Left renal cortex interstitium (tissue), 4 donors: ENCODE measurements at regions not wholly inside any gene's neighbourhood (a gene's known extent, or its start where the extent isn't known, plus 50 kb on each side); places are given as distances from the start of the nearest gene placed in this dataset.
"Not testable (repeated sequence)": the region's sequence is repeated elsewhere in the genome, so short reads cannot be mapped to it uniquely, and the experiment has no call there.

ENCODE experiments used
- DNase-seq, 4 donors: peaks; one replicate each; pipeline ENCODE4 v3.0.0-alpha.2; 2013; ENCODE audit warnings: low read depth in 4 of 4, low spot score in 2 of 4, missing footprints in 1 of 4

- DNase-seq, result no peak
These were observed 63.2 kb downstream of the NENF start for GRCh38 chr1:212495766-212496494.

GRCh38 chr1:212496682-212497081 lies 64.0 kb downstream of the NENF start:
- no peak for DNase-seq

- no peak for DNase-seq
These were observed 64.8 kb downstream of the NENF start for GRCh38 chr1:212497553-212497952.

DNA sequence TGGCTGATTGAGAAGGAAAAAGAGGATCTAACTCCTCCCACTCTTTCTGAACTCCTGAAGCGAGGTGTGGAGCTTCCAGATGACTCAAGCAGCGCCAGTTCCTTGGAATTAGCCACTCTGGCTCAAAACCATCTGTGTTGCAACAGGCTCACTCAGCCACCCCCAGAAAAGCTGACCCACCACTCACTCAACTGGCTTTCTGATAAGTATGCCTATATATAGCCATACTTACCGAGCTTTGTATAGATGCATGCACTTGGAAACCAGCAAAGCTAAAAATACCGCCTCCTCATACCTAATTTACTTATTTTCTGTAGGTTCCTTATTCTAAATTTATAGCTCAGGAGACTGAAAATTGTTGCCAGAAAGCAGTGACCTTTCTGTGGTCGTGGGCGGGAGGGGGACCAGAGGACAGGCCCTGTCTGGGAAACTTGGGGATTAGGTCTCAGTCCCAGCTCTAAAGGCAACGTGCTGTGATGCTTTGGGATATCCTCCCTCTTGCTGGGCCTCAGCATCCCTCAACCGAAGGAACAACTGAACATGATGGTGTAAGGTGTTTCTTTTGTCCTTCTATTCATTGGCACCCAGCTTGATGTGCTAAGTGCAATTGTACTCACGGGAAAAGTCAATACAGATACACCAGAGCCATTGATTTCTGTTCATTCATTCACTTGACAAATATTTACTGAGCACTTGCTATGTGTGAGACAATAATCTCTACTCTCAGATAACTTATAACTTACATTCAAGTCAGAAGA lies 65.7 kb downstream of the NENF start:
- no peak for DNase-seq

DNA sequence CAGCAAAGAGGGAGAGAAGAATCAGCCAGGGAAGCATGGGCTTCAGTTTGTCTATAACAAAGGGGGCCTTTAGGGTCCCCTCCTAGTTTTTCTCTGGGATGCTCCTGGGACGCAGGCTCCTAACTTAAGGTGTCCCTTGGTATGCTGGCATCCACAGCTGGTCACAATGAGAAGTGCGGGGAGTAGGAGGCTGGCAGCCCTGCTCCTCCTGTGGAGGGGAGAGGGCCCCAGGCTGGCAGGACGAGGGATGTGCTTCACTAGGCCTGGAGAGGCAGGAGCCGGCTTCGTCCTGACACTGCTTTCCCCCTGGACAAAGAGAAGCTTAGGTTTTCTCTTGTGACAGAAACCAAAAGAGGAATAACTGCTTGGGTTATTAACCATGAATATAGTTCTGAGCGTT lies 67.6 kb downstream of the NENF start:
- no peak for DNase-seq

DNA sequence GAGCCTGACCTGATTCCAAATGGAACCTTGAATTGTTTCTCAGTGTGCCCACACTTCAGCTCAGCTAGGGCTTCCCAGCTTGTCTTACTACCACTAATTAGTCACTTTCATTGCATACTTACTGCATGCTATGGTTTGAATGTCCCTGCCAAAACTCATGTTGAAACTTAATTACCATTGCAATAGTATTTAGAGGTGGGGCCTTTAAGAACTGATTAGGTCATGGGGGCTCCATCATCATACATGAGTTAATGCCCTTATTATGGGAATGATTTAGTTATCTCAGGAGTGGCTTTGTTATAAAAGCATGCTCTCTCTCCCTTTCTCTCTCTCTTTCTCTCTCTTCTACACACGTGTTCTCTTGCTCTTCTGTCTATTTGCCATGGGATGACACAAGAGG lies 68.3 kb downstream of the NENF start:
- no peak for DNase-seq

GRCh38 chr1:212503714-212504113 lies 71.0 kb downstream of the NENF start:
- DNase-seq, result no peak

DNA sequence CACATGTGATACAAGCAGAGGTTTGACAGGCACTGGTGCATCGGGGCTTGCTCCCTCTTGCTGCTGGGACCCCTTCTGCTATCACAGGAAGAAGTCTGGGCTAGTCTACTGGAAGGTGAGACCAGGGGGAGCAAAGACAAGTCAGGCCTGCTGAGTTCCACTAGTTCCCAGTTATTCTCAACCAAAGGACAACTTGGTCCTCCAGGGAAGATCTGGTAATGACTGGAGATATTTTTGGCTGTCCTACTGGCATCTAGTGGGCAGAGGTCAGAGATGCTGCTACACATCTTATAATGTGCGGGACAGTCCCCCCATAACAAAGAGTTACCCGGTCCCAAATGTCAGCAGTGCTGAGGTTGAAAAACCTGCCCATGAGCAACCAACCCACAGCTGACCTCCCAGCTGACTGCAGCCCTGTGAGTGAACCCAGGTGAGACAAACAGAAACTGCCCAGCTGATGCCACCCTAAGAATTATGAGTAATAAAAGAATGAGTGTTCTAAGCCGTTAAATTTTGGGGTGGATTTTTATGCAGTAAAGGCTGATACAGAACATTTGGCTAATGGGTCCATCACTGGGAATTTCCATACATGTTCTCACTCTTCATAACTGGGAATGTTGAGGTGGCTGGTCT lies 71.6 kb downstream of the NENF start:
- DNase-seq, result no peak

DNA sequence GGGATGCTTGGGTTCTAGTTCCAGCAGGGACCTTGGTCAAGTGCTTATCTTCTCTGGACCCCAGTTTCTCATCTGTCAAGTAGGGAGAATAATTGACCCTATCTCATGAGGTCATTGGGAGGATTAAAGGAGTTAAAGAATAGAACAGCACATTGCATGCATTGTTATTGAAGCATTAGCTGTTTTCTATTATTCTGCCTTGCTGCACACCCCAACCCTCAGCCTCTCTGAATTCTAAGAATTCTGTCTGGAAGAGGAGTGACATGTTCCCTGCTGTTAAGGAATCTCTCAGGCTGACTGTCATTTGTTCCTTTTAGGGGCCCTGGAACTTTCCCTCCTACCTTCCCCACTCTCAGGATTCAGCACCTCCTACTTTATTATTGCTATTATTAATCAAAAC lies 73.9 kb downstream of the NENF start:
- no peak for DNase-seq

DNA sequence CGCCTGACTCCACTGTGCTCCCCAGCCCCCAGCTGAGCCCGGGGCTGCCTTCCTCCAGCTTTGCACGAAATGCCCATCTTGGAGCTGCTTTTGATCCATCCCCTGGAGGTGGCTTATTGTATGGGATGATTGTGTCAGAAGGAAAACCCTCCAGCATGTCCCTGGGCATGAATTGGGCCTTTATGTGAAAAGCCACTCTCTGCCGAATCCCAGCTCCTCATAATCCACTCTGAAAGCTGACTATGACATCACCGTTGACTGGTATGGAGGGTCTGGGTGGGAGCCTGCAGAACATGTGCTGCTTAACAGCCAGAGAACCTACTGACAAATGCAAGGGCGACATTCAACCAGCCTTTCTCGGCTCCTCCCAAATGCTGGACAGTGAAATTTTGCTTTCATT lies 74.6 kb downstream of the NENF start:
- DNase-seq, result no peak

DNA sequence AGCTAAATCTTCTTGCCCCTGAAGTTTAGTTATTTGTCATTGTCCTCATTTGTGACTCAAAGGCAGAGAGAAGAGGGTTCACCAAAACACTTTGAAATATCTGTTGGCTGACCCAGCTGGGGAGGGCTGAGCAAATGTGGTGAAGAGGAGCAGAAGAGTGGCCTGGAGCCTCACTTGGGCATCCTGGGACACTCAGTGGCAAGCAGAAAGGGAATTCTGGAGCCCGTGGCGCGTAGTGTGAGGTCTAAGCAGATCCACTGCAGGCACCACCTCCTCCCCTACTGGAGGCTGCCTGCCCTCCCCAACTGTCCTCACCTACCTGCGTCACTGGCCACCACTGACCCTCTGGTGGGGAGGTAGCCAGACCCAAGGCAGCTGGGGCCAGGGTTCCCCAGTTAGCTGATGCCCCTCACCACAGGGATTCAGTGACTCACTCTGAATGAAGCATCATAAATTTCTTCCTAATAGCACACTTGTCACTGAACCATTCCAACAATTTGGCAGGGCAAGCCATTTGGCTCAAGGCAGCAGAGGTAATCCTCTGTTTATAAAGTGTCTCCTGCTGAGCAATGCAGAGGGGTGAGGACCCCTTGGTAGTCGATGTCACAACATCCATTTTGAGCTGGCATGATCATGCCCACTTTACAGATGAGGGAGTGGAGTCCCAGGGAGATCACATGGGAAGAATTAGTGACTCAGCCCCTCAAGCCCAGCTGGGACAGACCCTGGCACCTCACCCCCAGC lies 80.3 kb downstream of the NENF start:
- no peak for DNase-seq

- DNase-seq, result no peak
These were observed 80.9 kb downstream of the NENF start for GRCh38 chr1:212513586-212513985.

GRCh38 chr1:212514056-212514614 lies 81.4 kb downstream of the NENF start:
- peak in 3 of 4 donors; percentile 24 to 56 (median 39) for DNase-seq

DNA sequence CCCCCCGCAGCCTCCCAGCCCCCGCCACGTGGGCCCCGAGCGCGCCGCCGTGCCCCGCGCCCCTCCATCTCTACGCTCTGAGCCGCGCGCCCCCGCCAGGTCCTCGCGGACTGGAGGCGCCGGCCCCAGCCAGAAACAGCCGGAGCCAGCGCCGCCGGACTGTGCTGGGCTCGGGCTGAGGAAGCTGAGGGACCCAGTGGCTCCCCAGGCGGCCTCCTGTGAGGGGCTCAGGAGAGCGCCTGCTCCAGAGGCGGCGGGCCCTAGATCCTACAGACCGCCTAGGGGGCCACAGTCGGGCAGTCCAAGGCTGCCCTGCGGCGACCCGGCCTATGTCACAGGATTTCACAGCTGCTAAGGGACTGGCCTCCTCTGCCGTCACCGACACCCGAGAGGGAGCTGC lies 82.1 kb downstream of the NENF start:
- DNase-seq, result peak; percentile 9 to 44 (median 37)

DNA sequence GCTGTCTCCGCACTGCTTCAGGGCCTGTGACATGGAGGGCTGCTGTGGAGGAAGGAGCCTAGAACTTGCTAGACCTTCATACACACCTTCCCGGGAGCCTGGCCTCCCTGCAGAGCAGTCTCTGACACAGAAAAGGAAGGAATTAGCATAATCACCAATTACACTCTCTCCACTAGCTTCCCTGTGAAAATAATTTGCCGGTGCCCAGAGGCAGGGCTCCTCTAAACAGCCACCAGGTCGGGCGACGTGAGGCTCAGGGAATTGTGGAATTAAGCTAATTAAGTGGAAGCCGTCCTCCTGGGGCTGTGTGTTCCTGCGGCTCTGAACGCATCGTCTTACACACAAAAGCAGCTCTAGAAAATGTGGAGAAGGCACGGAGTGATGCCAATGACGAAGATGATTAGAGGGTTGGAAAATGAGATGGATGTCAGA lies 82.6 kb downstream of the NENF start:
- DNase-seq, result peak in 2 of 4 donors; percentile 17 to 19

GRCh38 chr1:212516012-212516411 lies 83.3 kb downstream of the NENF start:
- DNase-seq, result not testable (repeated sequence)

GRCh38 chr1:212518188-212519054 lies 85.7 kb downstream of the NENF start:
- peak in 3 of 4 donors; percentile 23 to 24 (median 23) for DNase-seq

GRCh38 chr1:212519131-212519530 lies 86.4 kb downstream of the NENF start:
- DNase-seq, result no peak

GRCh38 chr1:212520299-212520698 lies 87.6 kb downstream of the NENF start:
- DNase-seq, result no peak

- DNase-seq, result no peak
These were observed 87.8 kb upstream of the ATF3 start for GRCh38 chr1:212520746-212521145.
